HG03378 (cell line): ENCODE measurements at regions not wholly inside any gene's neighbourhood (a gene's known extent, or its start where the extent isn't known, plus 50 kb on each side); places are given as distances from the start of the nearest gene placed in this dataset.
"Not testable (repeated sequence)": the region's sequence is repeated elsewhere in the genome, so short reads cannot be mapped to it uniquely, and the experiment has no call there.

ENCODE experiments used
- ATAC-seq: cut with Tn5 transposase; IDR thresholded peaks from one replicate; pipeline ENCODE4 v1.9.1; 2021; ENCODE audit warnings: mild to moderate bottlenecking, moderate library complexity; ENCODE audit not compliant: unreplicated experiment

GRCh38 chr18:52136532-52136931 is 203.5 kb upstream of the DCC start:
- no peak for ATAC-seq

GRCh38 chr18:52140986-52141385 is 199.0 kb upstream of the DCC start:
- no peak for ATAC-seq

- ATAC-seq = no peak
These were observed 189.9 kb upstream of the DCC start for GRCh38 chr18:52150050-52150449.

- no peak for ATAC-seq
These were observed 188.0 kb upstream of the DCC start for GRCh38 chr18:52152036-52152435.

GRCh38 chr18:52156166-52156565 is 183.8 kb upstream of the DCC start:
- ATAC-seq = no peak

DNA sequence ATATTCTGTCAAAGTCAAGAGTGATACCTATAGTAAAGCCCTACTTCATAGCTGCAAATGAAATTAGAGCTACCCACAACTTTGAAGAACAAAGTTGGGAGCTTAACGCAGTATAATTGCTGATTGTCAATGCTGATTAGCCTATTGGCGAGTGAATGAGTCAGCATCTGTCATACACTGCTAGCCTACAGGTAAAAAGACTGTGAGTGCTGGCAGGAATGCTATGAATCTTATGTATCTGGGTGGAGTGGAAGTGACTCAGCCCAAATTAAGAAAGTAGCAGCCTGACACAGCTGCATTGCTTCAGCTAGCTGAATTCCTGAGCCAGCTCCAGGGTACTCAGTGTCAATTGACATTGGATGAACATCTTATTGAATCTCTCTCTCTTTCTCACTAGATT is 179.4 kb upstream of the DCC start:
- no peak for ATAC-seq

DNA sequence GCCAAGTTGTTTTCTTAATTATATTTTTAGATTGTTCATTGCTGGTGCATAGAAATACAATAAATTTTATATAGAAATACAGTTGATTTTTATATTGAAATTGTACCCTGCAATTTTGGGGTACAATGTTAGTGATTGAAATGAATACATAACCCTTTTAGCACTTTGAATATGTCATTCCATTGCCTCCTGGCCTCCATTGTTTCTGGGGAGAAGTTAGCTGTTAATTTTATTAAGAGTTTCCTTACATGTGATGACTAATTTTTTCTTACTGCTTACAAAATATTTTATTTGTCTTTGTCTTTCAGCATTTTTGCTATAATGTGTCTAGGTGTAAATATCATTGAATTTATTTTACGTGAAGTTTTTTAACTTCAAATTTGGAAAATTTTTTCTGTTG is 176.5 kb upstream of the DCC start:
- no peak for ATAC-seq

DNA sequence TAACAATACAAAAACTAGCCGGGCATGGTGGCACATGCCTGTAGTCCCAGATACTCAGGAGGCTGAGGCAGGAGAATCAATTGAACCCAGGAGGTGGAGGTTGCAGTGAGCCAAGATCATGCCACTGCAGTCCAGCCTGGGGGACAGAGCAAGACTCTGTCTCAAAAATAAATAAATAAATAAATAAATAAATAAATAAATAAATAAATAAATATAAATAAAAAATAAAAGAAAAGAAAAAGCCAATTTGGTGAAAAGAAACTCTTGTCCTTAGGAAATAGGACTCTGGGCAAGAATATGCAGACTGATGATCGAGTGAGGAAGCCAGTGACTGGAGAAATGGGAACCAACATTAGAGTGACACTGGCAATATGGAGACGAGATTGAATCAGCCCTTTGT is 171.9 kb upstream of the DCC start:
- not testable (repeated sequence) for ATAC-seq

- ATAC-seq = no peak
These were observed 165.8 kb upstream of the DCC start for GRCh38 chr18:52174220-52174619.

DNA sequence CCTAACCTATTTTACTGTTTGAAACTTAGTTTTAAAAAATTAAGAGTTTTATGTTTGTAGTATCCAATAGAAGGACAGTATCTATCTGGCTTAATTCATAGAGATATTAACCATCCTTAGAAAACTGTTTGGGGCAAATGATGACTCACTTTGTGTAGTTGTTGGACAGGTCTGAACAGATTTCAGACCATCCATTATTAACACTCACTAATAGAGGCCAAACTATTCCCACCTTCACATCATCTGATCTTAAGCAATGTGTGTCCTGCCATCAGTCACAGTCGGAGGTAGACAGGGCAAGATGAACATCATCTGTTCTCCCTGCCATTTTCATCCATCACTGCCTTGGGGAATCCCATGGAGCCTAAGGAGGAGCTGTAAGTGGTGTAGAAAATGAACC is 164.6 kb upstream of the DCC start:
- no peak for ATAC-seq

DNA sequence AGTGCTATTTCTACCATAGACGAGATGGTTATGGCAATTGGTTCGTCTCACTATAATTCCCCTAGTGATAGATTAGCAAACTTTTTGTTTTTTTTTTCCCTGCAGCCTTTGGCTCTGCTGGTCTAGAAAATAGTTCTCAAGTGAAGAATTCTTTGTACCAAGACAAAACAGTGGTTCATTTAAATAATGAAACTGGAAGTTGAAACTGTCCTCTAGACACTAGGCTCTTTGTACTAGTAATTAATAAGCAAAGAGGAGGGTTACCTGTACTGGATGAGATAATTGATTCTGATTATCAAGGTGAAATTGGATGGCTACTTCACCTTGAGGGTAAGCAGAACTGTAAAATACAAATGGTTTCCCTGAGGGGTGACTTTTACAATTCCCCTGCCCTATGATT is 156.9 kb upstream of the DCC start:
- ATAC-seq = no peak

- ATAC-seq = no peak
These were observed 149.8 kb upstream of the DCC start for GRCh38 chr18:52190195-52190594.

DNA sequence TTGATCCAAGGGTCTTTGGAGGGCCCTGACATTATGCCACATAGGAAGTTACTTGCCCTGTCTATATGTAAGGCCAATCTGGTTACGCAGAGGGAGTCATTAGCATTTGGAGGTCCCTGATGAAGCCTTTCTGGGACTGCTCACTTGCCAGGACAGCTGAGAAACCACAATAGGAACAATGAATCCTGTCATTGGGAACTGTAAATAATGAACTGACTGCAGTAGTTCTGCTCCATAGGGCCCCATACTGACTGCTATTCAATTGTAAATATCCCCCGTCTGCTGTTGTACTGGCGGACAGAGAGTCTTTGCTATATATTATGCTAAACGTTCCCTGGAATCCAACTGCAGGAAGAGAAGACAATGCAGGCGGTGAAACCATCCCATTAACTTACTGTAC is 149.4 kb upstream of the DCC start:
- no peak for ATAC-seq

DNA sequence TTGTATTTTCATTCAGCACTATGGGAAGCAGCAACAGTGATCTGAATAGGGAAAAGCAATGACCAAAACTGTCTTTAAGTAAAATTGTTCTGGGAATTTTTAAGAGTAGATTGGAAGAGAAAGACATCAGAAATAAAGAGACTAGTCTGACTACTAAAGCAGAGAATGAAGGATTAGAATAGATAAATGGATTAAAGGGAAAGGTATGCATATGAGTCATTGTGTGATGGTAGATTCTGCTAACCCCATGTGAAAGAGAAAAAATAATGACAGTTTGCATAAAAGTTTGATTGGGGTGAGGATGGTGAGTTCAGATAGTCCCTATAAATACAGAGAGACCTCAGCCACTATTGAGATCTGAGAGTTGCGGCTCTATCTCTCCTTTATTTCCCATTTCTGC is 139.6 kb upstream of the DCC start:
- no peak for ATAC-seq

- no peak for ATAC-seq
These were observed 138.9 kb upstream of the DCC start for GRCh38 chr18:52200921-52201663.

GRCh38 chr18:52208646-52209045 is 131.4 kb upstream of the DCC start:
- ATAC-seq = no peak

- no peak for ATAC-seq
These were observed 123.9 kb upstream of the DCC start for GRCh38 chr18:52216109-52216508.

DNA sequence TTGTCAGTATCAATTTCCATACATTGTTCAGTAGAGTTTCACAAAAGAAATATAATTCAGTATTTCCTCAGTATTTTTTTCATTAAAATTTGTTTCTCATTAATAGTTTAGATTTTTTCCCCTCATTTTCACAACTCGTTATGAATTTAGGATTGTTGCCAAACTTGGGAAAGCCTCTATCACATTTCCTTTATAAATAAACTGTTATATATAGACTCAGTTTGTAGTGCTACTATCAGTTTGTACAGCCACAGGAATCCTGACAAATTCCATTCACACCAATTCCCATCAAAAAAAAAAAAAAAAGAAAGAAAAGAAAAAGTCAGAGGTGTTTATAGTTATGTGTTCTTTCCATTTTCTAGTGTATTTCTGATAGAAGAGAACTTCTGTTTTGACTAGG is 123.3 kb upstream of the DCC start:
- ATAC-seq = no peak

DNA sequence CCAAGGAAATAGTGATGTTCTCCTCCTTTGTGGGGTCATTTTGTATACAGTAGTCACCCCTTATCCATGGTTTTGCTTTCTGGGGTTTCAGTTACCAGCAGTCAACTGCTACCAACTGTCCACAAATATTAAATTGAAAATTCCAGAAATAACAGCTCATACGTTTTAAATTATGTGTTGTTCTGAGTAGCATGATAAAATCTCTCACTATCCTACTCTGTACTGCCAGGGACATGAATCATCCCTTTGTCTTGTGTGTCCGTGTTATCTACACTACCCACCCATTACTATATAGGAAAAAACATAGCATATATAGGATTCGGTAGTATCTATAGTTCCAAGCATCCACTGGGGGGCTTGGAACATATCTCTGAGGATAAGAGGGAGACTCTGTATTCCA is 120.9 kb upstream of the DCC start:
- ATAC-seq = no peak

GRCh38 chr18:52220062-52220591 is 119.9 kb upstream of the DCC start:
- no peak for ATAC-seq

DNA sequence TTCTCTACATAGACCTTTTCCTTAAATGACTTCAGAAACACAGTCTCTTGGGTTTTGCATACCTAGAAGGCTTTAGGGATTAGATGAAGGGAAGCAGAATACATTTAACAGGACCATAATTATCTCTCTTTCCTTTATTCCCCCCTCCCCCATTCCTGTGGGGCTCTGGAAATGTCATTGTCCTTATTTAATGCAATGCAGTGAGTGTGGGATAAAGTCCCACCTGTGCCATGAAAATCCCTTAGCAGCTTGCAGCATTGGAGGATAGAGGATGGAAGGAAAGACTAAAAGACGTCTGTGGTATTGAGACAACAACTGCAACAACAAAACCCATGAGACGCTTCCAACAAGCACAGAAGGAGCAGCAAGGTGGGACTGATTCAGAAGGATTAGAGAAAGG is 117.8 kb upstream of the DCC start:
- ATAC-seq = no peak

GRCh38 chr18:52227536-52227935 is 112.5 kb upstream of the DCC start:
- no peak for ATAC-seq

GRCh38 chr18:52228166-52228565 is 111.8 kb upstream of the DCC start:
- ATAC-seq = no peak
